K562 (cell line): ENCODE measurements at regions not wholly inside any gene's neighbourhood (a gene's known extent, or its start where the extent isn't known, plus 50 kb on each side); places are given as distances from the start of the nearest gene placed in this dataset.

Experiments used
- BHLHE40 ChIP-seq: IDR thresholded peaks from 2 replicates; pipeline ENCODE4 v1.6.1; 2011; ENCODE audit warnings: low read length, improper control_type of control experiment
- HNRNPLL ChIP-seq: fragments of 200-400 bp; formaldehyde crosslinking; IDR thresholded peaks from 2 replicates; pipeline ENCODE4 v1.6.1; 2017; ENCODE audit warnings: low read length, low read depth, mild to moderate bottlenecking; ENCODE audit not compliant: poor library complexity, severe bottlenecking
- JUN ChIP-seq, 2 experiments: sonication (generic) in 1 of 2; formaldehyde crosslinking in 1 of 2; IDR thresholded peaks; 2 replicates each; pipeline versions ENCODE4 v1.6.1 to v1.8.0; 2012 to 2022; ENCODE audit warnings: borderline replicate concordance in 2 of 2, mild to moderate bottlenecking in 2 of 2, improper control_type of control experiment in 1 of 2, low read depth in 1 of 2, low read length in 1 of 2, missing genetic modification reagents in 1 of 2
- PHF21A ChIP-seq: fragments of 450-650 bp; IDR thresholded peaks from 2 replicates; pipeline ENCODE4 v1.6.1; 2017; ENCODE audit warnings: low read depth, borderline replicate concordance
- POLR2AphosphoS2 ChIP-seq: IDR thresholded peaks from 2 replicates; pipeline ENCODE4 v1.6.1; 2012; ENCODE audit warnings: low read length, improper control_type of control experiment
- POLR2AphosphoS5 ChIP-seq: IDR thresholded peaks from 2 replicates; pipeline ENCODE4 v1.6.1; 2011; ENCODE audit warnings: mild to moderate bottlenecking, low read depth, low read length, moderate library complexity; ENCODE audit not compliant: control insufficient read depth, insufficient read depth
- TEAD4 ChIP-seq, 2 experiments: sonication (generic) in 1 of 2; formaldehyde crosslinking in 1 of 2; IDR thresholded peaks; 2 replicates each; pipeline versions ENCODE4 v1.6.1 to v1.8.0; 2012 to 2022; ENCODE audit warnings: borderline replicate concordance in 1 of 2, inconsistent platforms in 1 of 2, low read length in 1 of 2, mild to moderate bottlenecking in 1 of 2, missing genetic modification reagents in 1 of 2
- ZBTB34 ChIP-seq: fragments of 250-450 bp; sonication (Bioruptor Pico); IDR thresholded peaks from 2 replicates; pipeline ENCODE4 v1.8.0; 2021; ENCODE audit warnings: mild to moderate bottlenecking, moderate library complexity
- ZC3H4 ChIP-seq: sonication (generic); formaldehyde crosslinking; IDR thresholded peaks from 2 replicates; pipeline ENCODE4 v1.9.0; 2021; ENCODE audit warnings: missing genetic modification reagents, borderline replicate concordance
- ZNF253 ChIP-seq: fragments of 250-450 bp; sonication (Bioruptor Pico); conservative IDR thresholded peaks from 2 replicates; pipeline ENCODE4 v1.6.1; 2021; ENCODE audit warnings: mild to moderate bottlenecking
- TF ChIP-seq, protein P1 (sequence below), 3 experiments: IDR thresholded peaks in 2 of 3; conservative IDR thresholded peaks in 1 of 3; 2 replicates each; pipeline ENCODE4 v1.5.1; 2011 to 2012; ENCODE audit warnings: low read length in 3 of 3, mild to moderate bottlenecking in 3 of 3, control low read depth in 2 of 3, improper control_type of control experiment in 1 of 3, inconsistent platforms in 1 of 3, low read depth in 1 of 3, mixed read lengths in 1 of 3, moderate library complexity in 1 of 3; ENCODE audit not compliant: insufficient read depth in 2 of 3

- TF ChIP-seq ZBTB34 (CRISPR knock-in tag) (no peak), TEAD4 (IDR thresholded peaks at IDR 0.05; ENCODE audit: low read length) (no peak), TEAD4 (CRISPR knock-in tag; IDR thresholded peaks at IDR 0.05; ENCODE audit: borderline replicate concordance) (no peak), POLR2AphosphoS2 (no peak), JUN (IDR thresholded peaks at IDR 0.05; ENCODE audit: borderline replicate concordance, low read depth, low read length) (no peak), JUN (CRISPR knock-in tag; IDR thresholded peaks at IDR 0.05; ENCODE audit: borderline replicate concordance) (no peak), BHLHE40 (no peak), HNRNPLL (no peak), POLR2AphosphoS5 (no peak), ZNF253 (CRISPR knock-in tag) (no peak), PHF21A (no peak), ZC3H4 (CRISPR knock-in tag) (no peak)
- TF ChIP-seq, protein P1, sequence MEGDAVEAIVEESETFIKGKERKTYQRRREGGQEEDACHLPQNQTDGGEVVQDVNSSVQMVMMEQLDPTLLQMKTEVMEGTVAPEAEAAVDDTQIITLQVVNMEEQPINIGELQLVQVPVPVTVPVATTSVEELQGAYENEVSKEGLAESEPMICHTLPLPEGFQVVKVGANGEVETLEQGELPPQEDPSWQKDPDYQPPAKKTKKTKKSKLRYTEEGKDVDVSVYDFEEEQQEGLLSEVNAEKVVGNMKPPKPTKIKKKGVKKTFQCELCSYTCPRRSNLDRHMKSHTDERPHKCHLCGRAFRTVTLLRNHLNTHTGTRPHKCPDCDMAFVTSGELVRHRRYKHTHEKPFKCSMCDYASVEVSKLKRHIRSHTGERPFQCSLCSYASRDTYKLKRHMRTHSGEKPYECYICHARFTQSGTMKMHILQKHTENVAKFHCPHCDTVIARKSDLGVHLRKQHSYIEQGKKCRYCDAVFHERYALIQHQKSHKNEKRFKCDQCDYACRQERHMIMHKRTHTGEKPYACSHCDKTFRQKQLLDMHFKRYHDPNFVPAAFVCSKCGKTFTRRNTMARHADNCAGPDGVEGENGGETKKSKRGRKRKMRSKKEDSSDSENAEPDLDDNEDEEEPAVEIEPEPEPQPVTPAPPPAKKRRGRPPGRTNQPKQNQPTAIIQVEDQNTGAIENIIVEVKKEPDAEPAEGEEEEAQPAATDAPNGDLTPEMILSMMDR (IDR thresholded peaks at IDR 0.05 in 2 of 3, conservative IDR thresholded peaks at IDR 0.05 in 1 of 3; ENCODE audit: insufficient read depth in 2 of 3, low read depth in 1 of 3, low read length in 3 of 3) = no peak
Observed at GRCh38 chr9:115456515-115456914, 338.6 kb upstream of the TNC start.
